PC-3 (cell line): ENCODE measurements at regions not wholly inside any gene's neighbourhood (a gene's known extent, or its start where the extent isn't known, plus 50 kb on each side); places are given as distances from the start of the nearest gene placed in this dataset.
A peak's percentile ranks its signal among the peaks of the same experiment; 100 is the strongest.

Source experiments
- CTCF ChIP-seq: fragments of 300-600 bp; sonication (generic); conservative IDR thresholded peaks from 2 replicates; pipeline ENCODE4 v1.5.1; 2017; ENCODE audit warnings: antibody characterized with exemption, low read depth, mild to moderate bottlenecking, low read length
- EZH2 ChIP-seq: fragments of 300-600 bp; sonication (generic); IDR thresholded peaks from one replicate; pipeline ENCODE4 v1.6.1; 2017; ENCODE audit warnings: antibody characterized with exemption, mild to moderate bottlenecking, low read length; ENCODE audit not compliant: unreplicated experiment

GRCh38 chr10:111281516-111281915 lies 204.7 kb downstream of the ADRA2A start:
- TF ChIP-seq CTCF (peak; percentile 43), EZH2 (no peak)
